NCI-H1417 treated with DMSO at 0.1 percent for 48 hours (cell line): ENCODE measurements at regions not wholly inside any gene's neighbourhood (a gene's known extent, or its start where the extent isn't known, plus 50 kb on each side); places are given as distances from the start of the nearest gene placed in this dataset.

Experiments used
- DNase-seq: peaks from one replicate; lab custom pipeline; 2025; lab: John Stamatoyannopoulos, UW

DNA sequence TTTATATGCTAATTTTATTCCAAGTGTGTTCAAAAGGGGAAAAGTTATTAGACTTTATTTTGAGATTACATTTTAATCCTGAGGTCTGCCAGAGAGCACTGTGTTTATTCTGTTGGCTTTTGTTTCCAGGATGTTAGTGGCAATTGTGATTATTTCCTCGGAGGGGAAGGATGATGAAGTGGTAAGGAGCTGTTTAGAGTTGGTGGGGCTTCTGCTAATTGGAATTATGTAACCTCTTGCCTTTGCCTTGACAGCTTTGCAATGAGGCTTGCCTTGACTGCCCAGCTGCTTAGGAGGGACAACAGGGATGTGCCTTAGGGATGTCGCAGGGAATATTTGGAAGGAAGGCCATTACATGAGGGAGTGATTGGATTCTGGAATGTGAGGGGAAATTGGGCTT is 89.7 kb upstream of the E2F8 start:
- DNase-seq = no peak

DNA sequence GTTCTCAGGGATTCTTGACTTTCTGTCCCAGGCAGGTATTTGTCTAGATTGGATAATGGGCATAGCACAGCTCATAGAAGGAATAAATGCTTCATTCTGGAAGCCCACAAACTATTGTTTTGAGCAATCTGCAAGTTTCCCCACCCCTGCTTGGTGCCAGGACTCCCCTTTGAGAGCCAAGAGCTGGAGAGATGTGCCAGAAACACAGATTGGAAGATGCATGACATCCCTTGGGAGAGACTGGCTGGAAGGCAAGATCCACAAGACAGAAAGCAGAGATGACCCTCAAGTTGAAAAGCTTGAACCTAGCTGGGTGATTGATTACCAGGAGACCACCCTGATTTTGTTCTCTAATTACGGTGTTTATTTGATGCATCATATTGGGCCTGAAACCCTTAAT is 89.2 kb upstream of the E2F8 start:
- no peak for DNase-seq

DNA sequence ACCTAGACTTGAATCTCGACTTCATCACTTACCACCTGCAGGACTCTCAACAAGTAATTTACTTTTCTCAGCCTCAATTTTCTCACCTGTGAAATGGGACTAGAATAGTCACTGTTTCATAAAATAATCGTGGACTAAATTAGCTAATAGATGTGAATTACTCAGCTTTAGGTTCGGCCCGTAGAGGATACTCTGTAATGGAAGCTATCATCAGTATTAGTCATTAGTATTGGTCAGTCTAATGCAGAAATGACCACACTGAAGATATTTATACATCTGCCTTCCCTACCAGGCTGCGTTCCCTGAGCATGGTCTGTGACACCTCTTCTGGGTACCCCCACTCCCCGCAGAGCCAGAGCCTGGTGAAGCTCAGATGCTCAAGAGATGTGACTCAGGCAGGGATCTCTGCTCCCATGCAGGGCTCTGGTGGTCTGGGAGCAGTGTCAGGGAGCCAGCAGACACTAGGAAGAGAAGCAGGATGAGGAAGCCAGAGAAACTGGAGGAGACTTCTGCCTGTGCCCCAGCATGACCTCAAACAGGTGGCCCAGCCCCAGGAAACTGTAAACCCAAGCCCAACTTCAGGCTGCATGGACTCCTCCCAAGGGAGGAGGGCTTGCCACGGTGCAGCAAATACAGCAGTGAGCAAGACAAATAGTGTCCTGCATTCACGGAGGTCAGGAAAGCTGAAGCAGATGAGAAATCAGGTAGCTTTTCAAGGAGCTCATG is 88.0 kb upstream of the E2F8 start:
- no peak for DNase-seq

DNA sequence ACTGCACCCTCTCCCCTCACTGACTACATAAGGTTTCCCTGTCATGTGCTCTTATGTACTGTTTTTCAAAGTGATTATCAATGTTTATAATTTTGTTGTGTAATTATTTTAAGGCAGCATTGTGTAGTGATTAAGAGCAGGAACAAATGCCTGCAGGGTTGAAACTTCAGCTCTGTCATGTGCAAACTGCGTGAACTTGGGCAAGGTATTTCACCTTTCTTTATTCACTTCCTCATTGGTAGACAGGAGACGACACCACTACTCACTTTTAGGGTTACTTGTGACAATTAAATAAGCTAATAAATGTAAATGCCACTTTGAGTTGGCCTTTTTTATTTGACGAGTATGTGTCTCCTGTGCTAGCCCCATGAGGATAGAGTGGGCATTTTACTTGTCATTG is 86.5 kb upstream of the E2F8 start:
- no peak for DNase-seq

DNA sequence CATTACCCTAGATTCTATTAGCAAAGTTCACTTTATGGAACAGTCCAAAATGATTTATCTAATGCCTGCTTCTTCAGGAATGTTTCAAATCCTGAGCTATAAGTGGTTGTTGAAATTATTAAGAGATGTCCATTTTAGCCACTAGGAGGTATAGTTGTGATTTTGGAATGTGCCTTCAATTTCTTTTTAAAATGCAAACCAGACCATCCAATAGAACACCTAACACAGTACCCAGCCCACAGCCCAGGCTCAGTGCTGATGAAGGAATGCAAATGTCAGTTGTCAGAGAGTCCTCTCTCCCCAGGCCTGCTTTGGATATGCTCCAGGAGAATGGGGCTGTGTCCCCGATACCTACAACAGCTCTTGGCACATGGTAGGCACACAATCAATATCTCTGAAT is 85.8 kb upstream of the E2F8 start:
- DNase-seq = no peak

DNA sequence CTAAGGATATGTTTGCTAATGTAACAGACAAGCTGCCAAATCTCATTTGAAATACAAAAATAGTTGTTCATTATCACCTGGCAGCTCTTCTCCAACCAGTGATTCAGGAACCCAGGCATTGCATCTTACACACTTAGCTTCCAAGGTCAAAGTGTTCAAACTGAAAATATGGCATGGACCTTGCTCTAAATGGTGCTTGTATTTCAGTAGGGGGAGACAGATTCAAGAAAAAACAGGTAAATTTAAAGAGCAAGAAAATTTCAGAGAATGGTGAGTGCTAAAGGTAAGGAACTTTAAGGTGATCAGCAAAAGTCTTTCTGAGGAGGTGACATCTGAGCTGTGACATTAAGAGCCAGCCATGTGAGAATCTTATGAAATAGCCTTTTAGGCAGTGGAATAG is 82.8 kb upstream of the E2F8 start:
- DNase-seq = no peak

DNA sequence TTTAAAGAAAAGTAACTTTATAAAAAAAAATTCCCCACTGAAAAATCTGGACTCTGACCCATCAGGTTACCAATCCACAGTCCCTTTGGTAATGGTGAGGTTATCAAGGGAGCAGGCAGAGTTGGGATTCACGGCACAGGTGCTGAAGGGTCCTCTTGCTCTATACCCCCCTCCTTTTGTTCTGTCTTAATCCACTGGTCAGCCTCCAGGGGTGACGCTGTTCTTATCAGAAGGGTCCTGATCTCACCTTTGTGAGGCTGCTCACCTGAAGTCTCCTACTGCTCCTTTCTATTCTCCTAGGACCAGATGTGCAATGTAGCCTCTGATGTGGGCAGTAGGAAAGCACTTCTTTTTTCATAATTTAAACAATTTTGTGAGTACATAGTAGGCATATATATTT is 80.6 kb upstream of the E2F8 start:
- DNase-seq = no peak

DNA sequence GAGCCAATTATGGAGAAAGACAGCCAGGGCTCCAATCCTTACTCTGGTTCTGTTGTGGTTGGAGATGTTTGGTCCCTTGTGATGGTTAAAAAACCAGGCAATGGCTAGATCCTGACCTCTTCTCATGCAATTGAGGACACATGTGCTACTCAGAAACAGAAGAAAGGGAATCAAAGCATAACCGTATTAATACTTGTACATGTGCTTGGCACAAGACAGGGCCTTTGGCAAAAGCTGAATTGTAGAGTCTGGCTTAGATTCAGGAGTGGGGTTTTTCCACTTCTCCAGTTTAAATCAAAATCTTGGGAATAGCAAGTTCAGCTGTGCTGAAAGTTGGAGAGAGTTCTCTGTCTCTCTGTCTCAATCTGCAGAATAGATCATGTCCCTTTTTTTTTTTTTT is 80.1 kb upstream of the E2F8 start:
- no peak for DNase-seq

DNA sequence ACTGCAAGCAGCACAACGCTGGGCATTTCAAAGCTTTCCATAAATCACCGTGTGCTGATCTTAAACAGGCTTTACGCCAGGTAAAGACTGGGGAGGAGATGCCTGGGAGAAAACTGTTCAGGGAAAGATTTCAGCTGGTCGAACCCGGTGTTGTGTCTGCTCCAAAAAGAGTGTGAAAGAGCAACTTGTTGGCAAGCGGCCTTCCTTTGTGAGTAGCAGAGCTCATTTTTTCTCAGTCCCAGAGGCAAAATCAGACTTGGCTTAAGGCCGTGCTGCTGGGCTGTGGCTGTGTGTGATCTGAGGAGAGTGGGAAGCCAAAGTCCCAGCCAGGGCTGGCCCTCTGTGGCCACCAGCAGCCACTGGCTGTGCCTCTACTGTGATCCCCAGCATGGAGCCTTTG is 75.7 kb upstream of the E2F8 start:
- no peak for DNase-seq

DNA sequence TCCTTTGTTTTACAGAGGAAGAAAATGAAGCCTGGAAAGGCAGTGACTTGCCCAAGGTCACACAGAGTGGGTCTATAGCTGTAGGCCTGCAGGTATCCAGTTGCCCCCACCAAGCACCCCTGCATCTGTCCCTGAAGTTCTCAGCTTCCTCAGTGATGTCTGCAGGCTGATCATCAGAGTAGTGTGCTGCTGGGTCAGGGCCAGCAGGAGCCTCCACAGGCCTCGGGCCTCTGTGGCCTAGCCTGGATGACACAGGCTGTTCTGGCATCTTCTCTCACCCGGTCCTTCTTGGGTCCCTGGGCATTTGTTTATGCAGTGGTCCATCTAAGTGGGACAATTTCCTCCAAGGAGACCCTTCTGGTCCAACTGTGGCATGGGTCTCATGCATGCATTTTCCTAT is 74.8 kb upstream of the E2F8 start:
- no peak for DNase-seq

DNA sequence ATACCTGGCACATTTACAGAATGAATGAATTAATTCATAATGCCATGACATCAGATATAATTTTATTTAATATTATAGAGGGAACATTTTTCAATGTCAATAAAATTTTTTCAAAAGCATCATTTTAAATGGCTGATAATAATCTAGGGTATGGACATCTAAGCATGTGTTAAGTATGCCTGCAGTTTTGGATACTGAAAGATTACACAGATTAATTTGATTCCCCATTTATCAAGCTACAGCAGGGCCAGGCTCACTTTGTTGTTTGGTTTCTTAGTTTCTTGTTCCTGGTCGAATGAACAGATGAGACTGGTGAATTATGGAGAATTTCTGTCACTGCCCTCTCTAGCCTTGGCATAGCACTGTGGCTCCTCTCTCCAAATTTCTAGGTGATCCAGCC is 72.4 kb upstream of the E2F8 start:
- DNase-seq = no peak

DNA sequence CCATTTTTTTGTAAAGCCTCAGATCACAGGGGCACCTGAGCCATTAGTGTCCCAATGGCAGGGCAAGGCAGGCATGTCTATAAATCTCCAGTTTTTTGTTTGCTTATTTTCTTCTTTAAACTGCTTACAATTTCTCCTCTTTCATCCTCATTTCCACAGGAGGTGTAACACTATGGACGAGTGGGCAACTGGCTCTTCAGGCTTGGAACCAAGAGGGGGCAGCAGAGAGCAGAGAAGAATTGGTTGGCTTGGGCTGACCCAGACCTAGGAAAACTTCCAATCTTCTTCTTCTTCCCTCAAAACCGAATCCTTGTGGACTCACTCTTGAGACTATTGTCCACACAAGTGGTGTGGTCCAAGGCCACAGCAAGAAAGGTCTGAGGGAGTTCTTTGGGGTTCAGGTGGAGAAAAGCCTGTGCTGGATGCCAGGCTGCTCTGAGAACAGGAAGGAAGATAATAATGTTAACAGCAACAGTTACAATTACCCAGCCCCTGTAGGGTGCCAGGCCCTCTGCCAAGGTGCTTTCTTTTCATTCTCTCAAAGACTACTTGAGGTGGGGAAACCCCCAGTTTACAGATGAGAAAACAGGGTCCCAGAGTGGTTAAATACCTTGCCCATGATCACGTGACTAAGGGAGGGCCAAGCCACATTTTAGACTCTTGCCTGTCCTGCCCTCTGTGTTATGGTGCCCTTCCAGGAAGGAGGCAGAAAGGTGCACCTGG is 70.7 kb upstream of the E2F8 start:
- no peak for DNase-seq

DNA sequence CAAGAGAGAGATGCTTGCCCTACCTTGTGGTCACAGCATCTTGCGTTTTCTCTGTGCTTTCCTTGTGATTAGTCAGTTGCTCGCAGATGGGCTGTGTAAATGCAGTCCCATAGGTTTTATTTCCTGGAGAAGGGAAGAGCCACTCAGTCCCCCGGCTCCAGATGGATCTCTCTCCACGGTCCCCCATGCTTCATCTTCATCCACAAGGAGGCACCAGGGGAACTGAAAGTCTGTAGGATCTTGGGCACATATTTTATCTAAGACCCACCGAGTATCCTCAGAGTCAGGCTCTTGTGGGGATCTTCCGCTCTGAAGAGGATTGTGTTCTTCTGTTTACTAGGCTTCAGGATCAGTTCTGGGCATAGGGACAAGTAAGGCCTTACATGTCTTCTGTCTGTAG is 66.8 kb upstream of the E2F8 start:
- DNase-seq = no peak

DNA sequence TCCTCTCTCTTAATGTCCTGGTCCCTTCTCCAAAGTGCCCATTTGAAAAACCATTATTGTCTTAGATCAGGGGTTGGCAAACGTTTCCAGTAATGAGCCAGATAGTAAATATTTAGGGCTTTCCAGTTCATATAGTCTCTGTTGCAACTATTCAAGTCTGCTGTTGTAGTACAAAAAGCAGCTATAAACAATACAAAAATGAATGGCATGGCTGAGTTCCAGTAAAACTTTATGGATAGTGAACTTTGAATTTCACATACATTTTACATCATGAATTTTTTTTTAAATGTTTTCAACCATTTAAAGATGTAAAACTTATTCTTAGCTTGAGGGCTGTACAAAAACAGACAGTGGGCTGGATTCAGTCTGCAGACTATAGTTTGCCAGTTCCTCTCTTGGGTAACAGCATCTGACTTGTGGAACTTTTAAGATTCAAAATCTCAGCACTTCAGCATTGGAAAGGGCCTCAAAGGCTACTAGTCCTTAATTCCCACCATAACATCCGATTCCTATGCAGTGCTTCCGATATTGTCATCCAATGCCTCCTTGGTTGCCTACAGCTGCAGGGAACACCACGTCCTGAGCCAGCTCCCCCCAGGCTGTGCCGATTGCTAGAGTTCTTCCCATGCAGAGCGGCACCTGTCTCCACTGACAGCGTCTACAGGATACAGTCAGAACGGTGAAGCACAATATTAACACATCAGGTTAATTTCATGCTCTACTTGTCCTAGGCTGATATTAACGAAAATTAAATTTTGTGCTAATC is 65.6 kb upstream of the E2F8 start:
- no peak for DNase-seq

DNA sequence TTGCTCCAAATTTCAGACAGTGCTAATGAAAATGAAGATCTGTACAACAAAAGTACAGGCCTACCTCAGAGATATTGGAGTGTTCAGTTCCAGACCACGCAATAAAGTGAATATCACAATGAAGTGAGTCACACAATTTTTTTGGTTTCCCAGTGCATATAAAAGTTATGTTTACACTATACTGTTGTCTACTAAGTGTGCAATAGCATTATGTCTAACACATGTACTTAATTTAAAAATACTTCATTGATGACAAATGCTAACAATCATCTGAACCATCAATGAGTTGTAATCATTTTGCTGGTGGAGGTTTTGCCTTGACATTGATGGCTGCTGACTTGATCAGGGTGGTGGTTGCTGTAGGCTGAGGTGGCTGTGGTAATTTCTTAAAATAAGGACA is 60.6 kb upstream of the E2F8 start:
- no peak for DNase-seq

DNA sequence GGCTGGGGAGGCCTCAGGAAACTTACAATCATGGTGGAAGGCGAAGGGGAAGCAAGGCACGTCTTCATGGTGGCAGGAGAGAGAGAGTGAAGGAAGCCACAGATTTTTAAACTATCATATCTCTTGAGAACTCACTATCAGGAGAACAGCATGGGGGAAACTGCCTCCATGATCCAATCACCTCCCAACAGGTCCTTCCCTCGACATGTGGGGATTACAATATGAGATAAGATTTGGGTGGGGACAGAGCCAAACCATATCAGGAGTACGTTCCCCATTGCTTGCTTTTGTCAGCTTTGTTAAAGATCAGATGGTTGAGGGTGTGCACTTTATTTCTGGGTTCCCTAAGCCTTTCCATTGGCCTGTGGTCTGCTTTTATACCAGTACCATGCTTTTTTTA is 53.7 kb upstream of the E2F8 start:
- no peak for DNase-seq

DNA sequence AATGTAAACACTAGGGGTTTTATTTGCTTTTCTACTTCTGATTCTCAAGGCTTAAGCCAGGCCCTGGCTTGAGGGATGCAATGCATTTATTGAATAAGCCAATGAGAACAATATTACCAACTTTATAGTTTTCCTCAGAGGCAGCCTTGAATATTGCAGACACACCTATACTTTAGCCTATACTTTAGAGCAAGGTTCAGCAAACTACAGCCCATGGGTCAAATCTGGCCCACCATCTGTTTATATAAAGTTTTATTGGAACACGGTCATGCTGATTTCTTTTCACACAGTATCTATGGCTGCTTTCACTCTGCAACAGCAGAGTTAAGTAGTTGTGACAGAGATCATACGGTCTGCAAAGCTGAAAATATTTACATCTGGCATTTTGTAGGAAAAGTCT is 50.3 kb upstream of the E2F8 start:
- no peak for DNase-seq
